Neural progenitor cell (in vitro differentiated cells): ENCODE measurements at regions not wholly inside any gene's neighbourhood (a gene's known extent, or its start where the extent isn't known, plus 50 kb on each side); places are given as distances from the start of the nearest gene placed in this dataset.

Experiments used
- CTCF ChIP-seq: fragments of 200-600 bp; sonication (generic); IDR thresholded peaks from 2 replicates; pipeline ENCODE4 v1.5.1; 2017; ENCODE audit warnings: antibody characterized with exemption, mild to moderate bottlenecking
- EZH2phosphoT487 ChIP-seq: fragments of 200-600 bp; sonication (generic); IDR thresholded peaks from 2 replicates; pipeline ENCODE4 v1.6.1; 2017; ENCODE audit warnings: antibody characterized with exemption

- TF ChIP-seq CTCF (no peak), EZH2phosphoT487 (no peak)
These were observed 432.0 kb downstream of the CAAP1 start for GRCh38 chr9:26460624-26461023.
